SJCRH30 (cell line): ENCODE measurements at regions not wholly inside any gene's neighbourhood (a gene's known extent, or its start where the extent isn't known, plus 50 kb on each side); places are given as distances from the start of the nearest gene placed in this dataset.
"Not testable (repeated sequence)": the region's sequence is repeated elsewhere in the genome, so short reads cannot be mapped to it uniquely, and the experiment has no call there.

Experiments
- DNase-seq, 2 experiments: peaks; one replicate each; pipeline ENCODE4 v3.0.0-alpha.2; 2015 to 2020
- H3K27ac ChIP-seq: fragments of 250-450 bp; sonication (Bioruptor Pico); 2 replicates; pipeline ENCODE4 v1.5.1; 2020; ENCODE audit warnings: mild to moderate bottlenecking, moderate library complexity
- H3K27me3 ChIP-seq: fragments of 250-450 bp; sonication (Bioruptor Pico); 2 replicates; pipeline ENCODE4 v1.5.1; 2020; ENCODE audit warnings: mild to moderate bottlenecking, moderate library complexity
- H3K36me3 ChIP-seq: fragments of 250-450 bp; sonication (Bioruptor Pico); 2 replicates; pipeline ENCODE4 v1.5.1; 2020; ENCODE audit warnings: mild to moderate bottlenecking, moderate library complexity
- H3K4me1 ChIP-seq: fragments of 250-450 bp; sonication (Bioruptor Pico); 2 replicates; pipeline ENCODE4 v1.5.1; 2020; ENCODE audit warnings: mild to moderate bottlenecking, moderate library complexity
- H3K4me3 ChIP-seq: fragments of 250-450 bp; sonication (Bioruptor Pico); 2 replicates; pipeline ENCODE4 v1.5.1; 2020; ENCODE audit warnings: mild to moderate bottlenecking, moderate library complexity
- H3K9me3 ChIP-seq: fragments of 250-450 bp; sonication (Bioruptor Pico); replicated peaks from 2 replicates; pipeline ENCODE4 v1.5.1; 2020; ENCODE audit warnings: mild to moderate bottlenecking, moderate library complexity

DNA sequence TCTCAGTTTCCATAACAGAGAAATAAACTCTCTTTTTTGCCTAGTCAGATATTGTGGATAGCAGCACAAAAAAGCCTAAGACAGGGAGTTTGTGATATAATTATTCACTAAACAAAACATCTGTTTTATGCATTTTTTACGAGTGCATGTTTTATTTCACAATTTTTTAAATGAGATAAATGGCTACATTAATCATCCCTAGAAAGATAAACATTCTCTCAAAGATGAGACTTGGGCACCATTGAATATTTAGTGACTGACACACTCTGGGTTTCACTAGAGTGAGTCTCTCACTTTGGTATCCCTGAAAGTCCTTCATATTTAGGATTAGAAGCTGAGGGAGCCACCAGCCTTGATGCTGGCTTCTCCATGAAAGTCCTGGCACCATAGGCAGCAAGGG is 74.3 kb upstream of the LRCH1 start:
- H3K4me1 ChIP-seq = no peaks in the 10 kb centered on the region
- H3K9me3 ChIP-seq = no peaks in the 10 kb centered on the region
- no peak for DNase-seq
- H3K36me3 ChIP-seq = no peaks in the 10 kb centered on the region
- no peak overlapping the region for H3K4me3 ChIP-seq
- no peak overlapping the region for H3K27ac ChIP-seq
- no peaks in the 10 kb centered on the region for H3K27me3 ChIP-seq

- Histone ChIP-seq H3K27ac (no peak overlapping the region), H3K4me3 (no peak overlapping the region), H3K36me3 (no peaks in the 10 kb centered on the region), H3K27me3 (no peaks in the 10 kb centered on the region), H3K4me1 (no peaks in the 10 kb centered on the region), H3K9me3 (no peaks in the 10 kb centered on the region)
- DNase-seq = no peak
Measured at GRCh38 chr13:46476174-46476573, 76.8 kb upstream of the LRCH1 start.

- no peak for DNase-seq
Measured at GRCh38 chr13:46475541-46475991, 77.4 kb upstream of the LRCH1 start.

GRCh38 chr13:46473806-46474205 is 79.2 kb upstream of the LRCH1 start:
- H3K4me3 ChIP-seq = no peak overlapping the region
- 0 out of 2 replicates have a peak, but pooled peaks cover 3% of the 10 kb centered on the region for H3K4me1 ChIP-seq
- no peak for DNase-seq
- no peaks in the 10 kb centered on the region for H3K36me3 ChIP-seq
- H3K9me3 ChIP-seq = no peaks in the 10 kb centered on the region
- H3K27ac ChIP-seq = no peak overlapping the region
- no peaks in the 10 kb centered on the region for H3K27me3 ChIP-seq

More at GRCh38 chr13:46475541-46475991, 77.4 kb upstream of the LRCH1 start:
- Histone ChIP-seq H3K27ac (no peak overlapping the region), H3K4me3 (no peak overlapping the region), H3K9me3 (no peaks in the 10 kb centered on the region), H3K4me1 (no peaks in the 10 kb centered on the region), H3K27me3 (no peaks in the 10 kb centered on the region), H3K36me3 (no peaks in the 10 kb centered on the region)

DNA sequence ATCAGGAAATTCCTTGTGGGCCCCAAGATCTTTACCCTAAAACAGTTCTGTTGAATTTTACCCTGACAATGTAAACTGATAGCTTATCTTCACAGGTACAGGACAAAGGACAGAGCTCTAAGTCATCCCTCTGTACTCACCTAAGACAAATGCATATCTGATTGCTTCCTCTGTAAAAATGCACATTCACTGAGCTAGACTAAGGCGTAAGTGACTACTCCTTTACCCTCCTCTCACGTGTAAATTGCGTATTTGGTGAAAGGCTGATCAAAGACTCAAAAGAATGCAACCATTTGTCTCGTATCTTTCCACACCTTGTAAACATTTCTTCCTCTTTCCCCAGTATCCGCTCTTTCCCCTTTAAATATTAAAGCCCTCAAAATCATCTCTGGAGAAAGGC is 80.6 kb upstream of the LRCH1 start:
- no peak for DNase-seq
- no peaks in the 10 kb centered on the region for H3K27me3 ChIP-seq
- H3K4me1 ChIP-seq = 0 out of 2 replicates have a peak, but pooled peaks cover 3% of the 10 kb centered on the region
- H3K27ac ChIP-seq = no peak overlapping the region
- H3K9me3 ChIP-seq = no peaks in the 10 kb centered on the region
- H3K36me3 ChIP-seq = no peaks in the 10 kb centered on the region
- H3K4me3 ChIP-seq = no peak overlapping the region

DNA sequence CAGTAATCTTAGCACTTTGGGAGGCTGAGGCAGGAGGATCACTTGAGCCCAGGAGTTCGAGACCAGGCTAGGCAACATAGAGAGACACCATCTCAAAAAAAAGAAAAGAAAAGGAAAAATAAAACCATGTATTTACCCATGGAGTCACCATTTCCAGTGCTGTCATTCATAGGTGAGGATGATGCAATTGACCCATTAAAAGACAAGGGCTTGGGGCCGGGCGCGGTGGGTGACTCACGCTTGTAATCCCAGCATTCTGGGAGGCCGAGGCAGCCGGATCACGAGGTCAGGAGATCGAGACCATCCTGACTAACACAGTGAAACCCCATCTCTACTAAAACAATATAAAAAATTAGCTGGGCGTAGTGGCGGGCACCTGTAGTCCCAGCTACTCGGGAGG is 82.6 kb upstream of the RUBCNL start:
- not testable (repeated sequence) for H3K27ac ChIP-seq, H3K27me3 ChIP-seq, H3K9me3 ChIP-seq, DNase-seq, H3K4me1 ChIP-seq, H3K4me3 ChIP-seq, H3K36me3 ChIP-seq

DNA sequence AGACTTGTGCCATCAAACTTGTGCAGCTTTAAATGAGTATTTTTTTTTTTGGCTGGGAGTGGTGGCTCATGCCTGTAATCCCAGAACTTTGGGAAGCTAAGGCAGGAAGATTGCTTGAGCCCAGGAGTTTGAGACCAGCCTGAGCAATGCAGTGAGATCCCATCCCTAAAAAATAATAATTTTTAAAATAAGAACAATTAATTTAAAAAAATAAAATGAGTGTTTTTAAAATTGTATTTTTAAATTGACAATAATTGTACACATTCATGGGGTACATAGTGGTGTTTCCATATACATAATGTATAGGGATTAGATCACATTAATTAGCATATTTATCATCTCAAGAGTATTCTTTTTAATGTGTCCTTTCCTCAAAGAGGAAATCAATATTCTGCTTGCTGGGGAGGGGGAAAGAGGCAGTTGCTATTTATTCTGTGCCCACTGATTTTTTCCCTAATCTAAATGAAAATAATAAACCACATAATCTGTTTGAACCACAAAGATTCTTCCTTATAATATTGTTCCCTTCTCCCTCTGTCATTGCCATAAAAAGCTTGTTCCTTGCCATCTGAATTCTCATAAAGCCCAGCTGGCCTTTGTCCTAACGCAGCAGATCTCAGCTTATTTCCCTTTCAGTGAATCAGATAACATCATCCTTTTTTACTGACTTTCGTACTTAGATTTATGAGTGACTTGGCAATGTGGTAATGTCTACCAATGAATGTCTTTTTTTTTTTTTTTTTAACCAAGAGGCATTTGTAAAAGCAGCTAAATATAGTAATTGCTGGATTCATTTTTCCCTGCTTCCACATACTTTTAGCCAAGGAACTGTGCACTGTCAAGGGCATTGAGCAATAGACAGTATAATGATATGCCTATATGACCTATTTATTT is 81.8 kb upstream of the RUBCNL start:
- 0 out of 2 replicates have a peak, but pooled peaks cover 3% of the 10 kb centered on the region for H3K4me1 ChIP-seq
- H3K36me3 ChIP-seq = no peaks in the 10 kb centered on the region
- no peaks in the 10 kb centered on the region for H3K27me3 ChIP-seq
- H3K4me3 ChIP-seq = no peak overlapping the region
- no peaks in the 10 kb centered on the region for H3K9me3 ChIP-seq
- H3K27ac ChIP-seq = no peak overlapping the region
- no peak for DNase-seq

DNA sequence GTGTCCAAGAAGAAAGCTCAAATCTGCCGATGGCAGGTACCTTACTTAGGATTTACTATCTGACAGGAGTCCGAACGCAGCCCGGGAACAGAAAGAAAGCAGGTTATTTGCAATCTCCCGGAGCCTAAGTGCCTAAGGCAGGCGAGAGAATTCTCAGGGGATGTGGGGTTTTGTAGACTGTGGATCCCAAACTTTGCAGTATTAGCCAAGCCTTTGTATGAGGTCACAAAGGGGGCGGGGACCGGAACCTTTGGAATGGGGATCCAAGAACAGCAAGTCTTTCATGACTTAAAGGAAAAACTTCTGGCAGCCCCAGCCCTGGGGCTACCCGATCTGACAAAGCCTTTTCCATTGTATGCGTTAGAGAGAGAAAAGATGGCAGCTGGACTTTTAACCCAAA is 80.6 kb upstream of the RUBCNL start:
- H3K27ac ChIP-seq, H3K9me3 ChIP-seq, H3K27me3 ChIP-seq, H3K36me3 ChIP-seq, H3K4me1 ChIP-seq: not testable (repeated sequence)
- DNase-seq = peak; percentile 51 to 60
- peak overlapping the region; percentile 50 for H3K4me3 ChIP-seq

DNA sequence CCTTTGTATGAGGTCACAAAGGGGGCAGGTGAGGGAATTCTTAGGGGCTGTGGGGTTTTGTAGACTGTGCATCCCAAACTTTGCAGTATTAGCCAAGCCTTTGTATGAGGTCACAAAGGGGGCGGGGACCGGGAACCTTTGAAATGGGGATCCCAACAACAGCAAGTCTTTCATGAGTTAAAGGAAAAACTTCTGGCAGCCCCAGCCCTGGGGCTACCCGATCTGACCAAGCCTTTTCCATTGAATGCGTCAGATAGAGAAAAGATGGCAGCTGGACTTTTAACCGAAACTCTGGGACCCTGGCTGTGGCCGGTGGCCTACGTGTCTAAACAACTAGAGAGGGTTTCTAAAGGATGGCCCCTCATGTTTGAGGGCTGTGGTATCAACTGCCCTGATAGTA is 79.0 kb upstream of the RUBCNL start:
- H3K4me3 ChIP-seq, H3K36me3 ChIP-seq, DNase-seq: not testable (repeated sequence)

GRCh38 chr13:46463719-46464118 is 76.7 kb upstream of the RUBCNL start:
- Histone ChIP-seq H3K27me3 (no peaks in the 10 kb centered on the region), H3K36me3 (no peaks in the 10 kb centered on the region), H3K4me1 (no peaks in the 10 kb centered on the region), H3K4me3 (no peak overlapping the region), H3K27ac (no peak overlapping the region), H3K9me3 (no peaks in the 10 kb centered on the region)
- no peak for DNase-seq

More for the DNA sequence above, 79.0 kb upstream of the RUBCNL start:
- H3K4me1 ChIP-seq, H3K27me3 ChIP-seq, H3K27ac ChIP-seq, H3K9me3 ChIP-seq: not testable (repeated sequence)

DNA sequence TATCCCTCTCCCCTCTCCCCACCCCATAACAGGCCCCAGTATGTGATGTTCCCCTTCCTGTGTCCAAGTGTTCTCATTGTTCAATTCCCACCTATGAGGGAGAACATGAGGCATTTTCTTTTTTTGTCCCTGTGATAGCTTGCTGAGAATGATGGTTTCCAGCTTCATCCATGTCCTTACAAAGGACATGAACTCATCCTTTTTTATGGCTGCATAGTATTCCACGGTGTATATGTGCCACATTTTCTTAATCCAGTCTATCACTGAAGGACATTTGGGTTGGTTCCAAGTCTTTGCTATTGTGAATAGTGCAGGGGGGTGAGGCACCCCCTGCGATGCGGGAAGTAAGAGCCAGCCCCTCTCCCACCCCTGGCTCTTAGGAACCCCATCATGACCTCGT is 73.2 kb upstream of the RUBCNL start:
- H3K27ac ChIP-seq, H3K36me3 ChIP-seq, H3K4me1 ChIP-seq, H3K9me3 ChIP-seq, H3K27me3 ChIP-seq, H3K4me3 ChIP-seq, DNase-seq: not testable (repeated sequence)

DNA sequence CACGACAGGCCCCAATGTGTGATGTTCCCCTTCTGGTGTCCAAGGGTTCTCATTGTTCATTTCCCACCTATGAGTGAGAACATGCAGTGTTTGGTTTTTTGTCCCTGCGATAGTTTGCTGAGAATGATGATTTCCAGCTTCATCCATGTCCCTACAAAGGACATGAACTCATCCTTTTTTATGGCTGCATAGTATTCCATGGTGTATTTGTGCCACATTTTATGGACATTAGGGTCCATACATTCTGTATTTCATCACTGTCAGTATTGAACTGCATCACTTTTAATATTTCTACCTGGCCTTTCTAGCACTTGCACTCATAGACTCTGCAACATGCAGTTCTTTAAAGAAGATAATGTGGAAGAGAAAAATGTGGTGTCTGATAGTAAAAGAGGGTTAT is 70.2 kb upstream of the RUBCNL start:
- not testable (repeated sequence) for H3K36me3 ChIP-seq, H3K9me3 ChIP-seq, H3K27me3 ChIP-seq, DNase-seq, H3K27ac ChIP-seq, H3K4me1 ChIP-seq, H3K4me3 ChIP-seq

- not testable (repeated sequence) for H3K36me3 ChIP-seq, H3K4me1 ChIP-seq, H3K9me3 ChIP-seq, H3K4me3 ChIP-seq, H3K27me3 ChIP-seq, H3K27ac ChIP-seq
- DNase-seq = peak; percentile 48 to 72
Measured at GRCh38 chr13:46455924-46456323, 68.9 kb upstream of the RUBCNL start.

- not testable (repeated sequence) for H3K27me3 ChIP-seq, H3K4me1 ChIP-seq, H3K9me3 ChIP-seq, H3K36me3 ChIP-seq, H3K4me3 ChIP-seq, DNase-seq, H3K27ac ChIP-seq
Measured at GRCh38 chr13:46451145-46451544, 64.1 kb upstream of the RUBCNL start.

- not testable (repeated sequence) for DNase-seq, H3K27ac ChIP-seq, H3K36me3 ChIP-seq, H3K4me3 ChIP-seq, H3K4me1 ChIP-seq, H3K9me3 ChIP-seq, H3K27me3 ChIP-seq
Measured at GRCh38 chr13:46449949-46450348, 62.9 kb upstream of the RUBCNL start.

DNA sequence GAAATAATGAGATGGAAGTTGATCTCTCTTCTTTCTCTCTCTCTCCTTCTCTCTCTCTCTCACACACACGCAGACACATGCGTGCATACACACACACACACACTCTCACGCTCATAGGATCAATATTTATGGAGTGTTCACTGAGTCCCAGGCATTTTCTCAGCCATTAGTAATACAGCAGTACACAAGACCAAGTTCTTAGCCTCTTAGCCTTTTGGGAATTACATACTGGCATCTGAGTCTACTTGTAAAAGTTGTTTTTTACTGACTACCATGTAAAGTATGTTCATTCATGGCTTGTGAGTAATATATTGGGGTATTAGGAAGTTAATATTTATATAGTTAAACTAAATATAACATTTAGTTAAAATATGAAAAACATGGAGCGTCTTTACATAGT is 61.1 kb upstream of the RUBCNL start:
- H3K36me3 ChIP-seq, H3K4me1 ChIP-seq, DNase-seq, H3K27me3 ChIP-seq, H3K27ac ChIP-seq, H3K4me3 ChIP-seq, H3K9me3 ChIP-seq: not testable (repeated sequence)
